Endodermal cell (in vitro differentiated cells): ENCODE measurements at regions not wholly inside any gene's neighbourhood (a gene's known extent, or its start where the extent isn't known, plus 50 kb on each side); places are given as distances from the start of the nearest gene placed in this dataset.

Experiments
- DNase-seq: peaks from one replicate; pipeline ENCODE4 v3.0.0-alpha.2; 2017
- H3K27ac ChIP-seq: 2 replicates; pipeline ENCODE4 v1.5.1; 2013; ENCODE audit warnings: mild to moderate bottlenecking, low read depth, low read length, moderate library complexity
- H3K27me3 ChIP-seq: 2 replicates; pipeline ENCODE4 v1.6.1; 2013; ENCODE audit warnings: mild to moderate bottlenecking, low read length, moderate library complexity; ENCODE audit not compliant: insufficient read depth, control insufficient read depth, poor library complexity, severe bottlenecking
- H3K36me3 ChIP-seq: 2 replicates; pipeline ENCODE4 v1.7.0; 2013; ENCODE audit warnings: mild to moderate bottlenecking, low read length, moderate library complexity; ENCODE audit not compliant: control insufficient read depth, insufficient read depth
- H3K4me1 ChIP-seq: one replicate; pipeline ENCODE4 v1.7.0; 2013; ENCODE audit warnings: low read length; ENCODE audit not compliant: control insufficient read depth, insufficient read depth
- H3K4me3 ChIP-seq: 2 replicates; pipeline ENCODE4 v1.5.1; 2013; ENCODE audit warnings: mild to moderate bottlenecking, low read length, moderate library complexity
- H3K9ac ChIP-seq: 2 replicates; pipeline ENCODE4 v1.6.1; 2013; ENCODE audit warnings: mild to moderate bottlenecking, low read length, moderate library complexity; ENCODE audit not compliant: poor library complexity, severe bottlenecking; ENCODE audit errors: extremely low read depth
- H3K9me3 ChIP-seq: 2 replicates; pipeline ENCODE4 v1.6.1; 2013; ENCODE audit warnings: mild to moderate bottlenecking, low read length, moderate library complexity; ENCODE audit not compliant: control insufficient read depth
- H3K27ac Mint-ChIP-seq: 2 replicates; pipeline ENCODE4 v1.8.0; 2020; ENCODE audit warnings: mixed read lengths
- H3K27me3 Mint-ChIP-seq: 2 replicates; pipeline ENCODE4 v1.8.0; 2021; ENCODE audit warnings: mild to moderate bottlenecking, mixed read lengths; ENCODE audit not compliant: insufficient read depth
- H3K36me3 Mint-ChIP-seq: 2 replicates; pipeline ENCODE4 v1.8.0; 2020; ENCODE audit warnings: low read depth, mixed read lengths
- H3K4me1 Mint-ChIP-seq: 2 replicates; pipeline ENCODE4 v1.8.0; 2020; ENCODE audit warnings: mixed read lengths
- H3K4me3 Mint-ChIP-seq: 2 replicates; pipeline ENCODE4 v1.8.0; 2020; ENCODE audit warnings: mild to moderate bottlenecking, moderate library complexity, mixed read lengths
- H3K9me3 Mint-ChIP-seq: 2 replicates; pipeline ENCODE4 v1.8.0; 2020; ENCODE audit warnings: mild to moderate bottlenecking, mixed read lengths
- WGBS, 2 experiments: methylation state at CpG; one replicate each; pipeline versions ENCODE4 v1.1.5 to v1.1.7; 2013; ENCODE audit warnings: missing lambda C conversion rate in 2 of 2, mixed read lengths in 1 of 2; ENCODE audit not compliant: insufficient coverage in 1 of 2, insufficient read length in 1 of 2; 5-methylcytosine and 5-hydroxymethylcytosine counted together
- TF ChIP-seq, protein P1 (sequence below): fragments of 200-600 bp; sonication (generic); conservative IDR thresholded peaks from 2 replicates; pipeline ENCODE4 v1.5.0; 2021; ENCODE audit warnings: antibody characterized with exemption, mild to moderate bottlenecking

DNA sequence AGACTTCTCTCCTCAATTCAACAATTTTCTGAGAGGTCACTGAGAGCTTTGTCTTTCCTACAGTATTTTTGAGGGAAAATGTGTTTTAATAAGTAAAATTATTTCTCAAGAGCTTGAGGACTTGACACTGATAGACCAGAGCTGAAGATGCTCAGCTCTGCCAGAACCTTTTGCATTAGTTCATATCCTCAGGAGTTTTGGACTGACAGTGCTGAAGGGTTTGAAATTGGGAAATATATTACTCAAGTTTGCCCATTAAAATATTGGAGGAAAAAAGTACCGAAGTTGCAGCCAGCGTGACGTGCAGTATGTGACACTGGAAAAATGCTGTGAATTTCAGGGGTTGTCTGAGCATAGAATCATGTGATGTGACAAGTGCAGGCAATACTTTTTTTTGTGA, 346.6 kb upstream of the DPYD start:
- no peak for DNase-seq
- WGBS, 2 experiments: 94 to 97% methylated on average over 3 of the region's 3 CpGs

DNA sequence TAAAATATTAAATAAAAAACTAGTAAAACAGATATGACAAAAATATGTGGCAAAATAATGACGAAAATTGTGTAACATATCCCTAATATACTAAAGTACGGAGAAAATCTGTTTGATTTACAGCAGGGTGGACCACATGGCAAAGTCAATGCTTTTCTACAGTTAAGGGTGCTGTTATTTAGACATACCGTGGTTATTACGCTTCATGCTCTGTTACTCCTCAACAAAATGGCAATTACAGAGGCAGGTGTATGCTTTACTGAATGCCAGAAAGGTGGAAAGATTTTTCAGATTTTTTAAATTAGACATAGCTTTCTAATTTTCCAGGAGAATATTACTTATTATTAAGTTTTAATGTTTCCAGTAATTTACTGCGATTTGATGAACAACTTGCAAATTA, 343.9 kb upstream of the DPYD start:
- no peaks in the 10 kb centered on the region for H3K36me3 Mint-ChIP-seq
- 96 to 100% methylated on average over 2 to 5 of the region's 5 CpGs for WGBS, 2 experiments
- no peaks in the 10 kb centered on the region for H3K9me3 ChIP-seq
- H3K9ac ChIP-seq: no peak overlapping the region
- DNase-seq: no peak
- no peaks in the 10 kb centered on the region for H3K36me3 ChIP-seq
- peaks cover 2% of the 10 kb centered on the region for H3K27me3 Mint-ChIP-seq
- H3K9me3 Mint-ChIP-seq: peaks cover 3% of the 10 kb centered on the region
- H3K4me1 ChIP-seq: no peaks in the 10 kb centered on the region
- no peaks in the 10 kb centered on the region for H3K27me3 ChIP-seq
- H3K4me3 ChIP-seq: no peak overlapping the region
- no peak overlapping the region for H3K27ac Mint-ChIP-seq
- TF ChIP-seq, protein P1, sequence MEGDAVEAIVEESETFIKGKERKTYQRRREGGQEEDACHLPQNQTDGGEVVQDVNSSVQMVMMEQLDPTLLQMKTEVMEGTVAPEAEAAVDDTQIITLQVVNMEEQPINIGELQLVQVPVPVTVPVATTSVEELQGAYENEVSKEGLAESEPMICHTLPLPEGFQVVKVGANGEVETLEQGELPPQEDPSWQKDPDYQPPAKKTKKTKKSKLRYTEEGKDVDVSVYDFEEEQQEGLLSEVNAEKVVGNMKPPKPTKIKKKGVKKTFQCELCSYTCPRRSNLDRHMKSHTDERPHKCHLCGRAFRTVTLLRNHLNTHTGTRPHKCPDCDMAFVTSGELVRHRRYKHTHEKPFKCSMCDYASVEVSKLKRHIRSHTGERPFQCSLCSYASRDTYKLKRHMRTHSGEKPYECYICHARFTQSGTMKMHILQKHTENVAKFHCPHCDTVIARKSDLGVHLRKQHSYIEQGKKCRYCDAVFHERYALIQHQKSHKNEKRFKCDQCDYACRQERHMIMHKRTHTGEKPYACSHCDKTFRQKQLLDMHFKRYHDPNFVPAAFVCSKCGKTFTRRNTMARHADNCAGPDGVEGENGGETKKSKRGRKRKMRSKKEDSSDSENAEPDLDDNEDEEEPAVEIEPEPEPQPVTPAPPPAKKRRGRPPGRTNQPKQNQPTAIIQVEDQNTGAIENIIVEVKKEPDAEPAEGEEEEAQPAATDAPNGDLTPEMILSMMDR: no peak
- no peak overlapping the region for H3K27ac ChIP-seq
- no peak overlapping the region for H3K4me3 Mint-ChIP-seq
- peaks cover 2% of the 10 kb centered on the region for H3K4me1 Mint-ChIP-seq

More for the DNA sequence above, 346.6 kb upstream of the DPYD start:
- Histone ChIP-seq H3K27me3 (no peaks in the 10 kb centered on the region), H3K36me3 (no peaks in the 10 kb centered on the region), H3K4me1 (no peaks in the 10 kb centered on the region), H3K27ac (no peak overlapping the region), H3K9me3 (no peaks in the 10 kb centered on the region), H3K9ac (no peak overlapping the region), H3K4me3 (no peak overlapping the region)
- Mint-ChIP-seq H3K4me3 (no peak overlapping the region), H3K36me3 (no peaks in the 10 kb centered on the region), H3K27me3 (peaks cover 2% of the 10 kb centered on the region), H3K27ac (no peak overlapping the region), H3K4me1 (peaks cover 17% of the 10 kb centered on the region), H3K9me3 (peaks cover 11% of the 10 kb centered on the region)
- TF ChIP-seq, protein P1: no peak

GRCh38 chr1:98260839-98261238, 340.0 kb upstream of the DPYD start:
- WGBS, 2 experiments: 85 to 94% methylated on average over 5 to 6 of the region's 6 CpGs

More at GRCh38 chr1:98260839-98261238, 340.0 kb upstream of the DPYD start:
- no peaks in the 10 kb centered on the region for H3K27me3 ChIP-seq
- no peak overlapping the region for H3K4me3 Mint-ChIP-seq
- DNase-seq: peak; percentile 45
- H3K36me3 ChIP-seq: no peaks in the 10 kb centered on the region
- H3K4me3 ChIP-seq: no peak overlapping the region
- H3K9me3 Mint-ChIP-seq: peaks cover 4% of the 10 kb centered on the region
- no peaks in the 10 kb centered on the region for H3K4me1 ChIP-seq
- peaks cover 3% of the 10 kb centered on the region for H3K9me3 ChIP-seq
- no peak overlapping the region for H3K9ac ChIP-seq
- H3K27ac ChIP-seq: no peak overlapping the region
- H3K27me3 Mint-ChIP-seq: no peaks in the 10 kb centered on the region
- H3K27ac Mint-ChIP-seq: no peak overlapping the region
- peaks cover 2% of the 10 kb centered on the region for H3K4me1 Mint-ChIP-seq
- TF ChIP-seq, protein P1: peak; percentile 53
- H3K36me3 Mint-ChIP-seq: peaks cover 2% of the 10 kb centered on the region
